IMR-90 (cell line): ENCODE measurements at regions not wholly inside any gene's neighbourhood (a gene's known extent, or its start where the extent isn't known, plus 50 kb on each side); places are given as distances from the start of the nearest gene placed in this dataset.

Experiments used
- ATAC-seq: fragments of 200-7000 bp; cut with Tn5 transposase; 2 replicates; pipeline ENCODE4 v1.9.1; 2020; ENCODE audit warnings: low read depth, mild to moderate bottlenecking, moderate library complexity
- BruUV-seq: library from RNA; stranded (reverse); fragments of 400-500 nt; replicated peaks from 2 replicates; lab custom pipeline; 2021; lab: Mats Ljungman, UMichigan
- CTCF ChIA-PET: fragments of 300-600 bp; formaldehyde crosslinking; extraction: SDS; loops from one replicate; lab custom pipeline; 2021; ENCODE audit warnings: antibody characterized with exemption; lab: Yijun Ruan, JAX
- POLR2A ChIA-PET: fragments of 300-600 bp; sonication (Branson Sonifier 250); formaldehyde crosslinking; loops from one replicate; lab custom pipeline; 2022; ENCODE audit warnings: antibody characterized with exemption; ENCODE audit not compliant: unreplicated experiment; lab: Charles Lee
- DNase-seq: peaks from one replicate; pipeline ENCODE4 v3.0.0; 2013
- H2AFZ ChIP-seq: replicated peaks from 2 replicates; pipeline ENCODE3; 2013; ENCODE audit warnings: low read length, mild to moderate bottlenecking; ENCODE audit not compliant: poor library complexity
- H2AK5ac ChIP-seq: 2 replicates; pipeline ENCODE4 v1.6.1; 2013; ENCODE audit warnings: low read depth, low read length, inconsistent platforms
- H2AK9ac ChIP-seq: replicated peaks from 2 replicates; pipeline ENCODE3; 2013; ENCODE audit warnings: mild to moderate bottlenecking, low read depth, low read length, moderate library complexity; ENCODE audit not compliant: poor library complexity
- H2BK120ac ChIP-seq: 2 replicates; pipeline ENCODE4 v1.6.1; 2013; ENCODE audit warnings: low read depth, low read length, inconsistent platforms
- H2BK15ac ChIP-seq: 3 replicates; pipeline ENCODE4 v1.6.1; 2013; ENCODE audit warnings: low read depth, low read length, inconsistent platforms
- H2BK20ac ChIP-seq: 2 replicates; pipeline ENCODE4 v1.6.1; 2013; ENCODE audit warnings: low read depth, mild to moderate bottlenecking, inconsistent platforms, low read length, moderate library complexity
- H2BK5ac ChIP-seq: 2 replicates; pipeline ENCODE4 v1.6.1; 2013; ENCODE audit warnings: mild to moderate bottlenecking, low read depth, low read length, inconsistent platforms; ENCODE audit not compliant: poor library complexity, severe bottlenecking
- H3K14ac ChIP-seq: replicated peaks from 2 replicates; pipeline ENCODE4 v1.6.1; 2013; ENCODE audit warnings: low read depth, low read length, inconsistent platforms
- H3K18ac ChIP-seq: 2 replicates; pipeline ENCODE4 v1.6.1; 2013; ENCODE audit warnings: low read depth, low read length, control low read depth
- H3K23ac ChIP-seq: 2 replicates; pipeline ENCODE4 v1.6.1; 2013; ENCODE audit warnings: low read depth, low read length, inconsistent platforms
- H3K27ac ChIP-seq: 2 replicates; pipeline ENCODE4 v1.5.1; 2013; ENCODE audit warnings: mild to moderate bottlenecking, control low read depth, low read length; ENCODE audit not compliant: insufficient read depth
- H3K27me3 ChIP-seq: 2 replicates; pipeline ENCODE4 v1.6.1; 2013; ENCODE audit warnings: low read length; ENCODE audit not compliant: control insufficient read depth, insufficient read depth
- H3K36me3 ChIP-seq: 2 replicates; pipeline ENCODE4 v1.6.1; 2013; ENCODE audit warnings: low read length, mixed read lengths; ENCODE audit not compliant: control insufficient read depth, insufficient read depth
- H3K4ac ChIP-seq: 2 replicates; pipeline ENCODE4 v1.6.1; 2013; ENCODE audit warnings: low read depth, low read length, inconsistent platforms
- H3K4me1 ChIP-seq: 2 replicates; pipeline ENCODE4 v1.6.1; 2013; ENCODE audit warnings: low read length, mixed read lengths; ENCODE audit not compliant: control insufficient read depth, insufficient read depth
- H3K4me2 ChIP-seq: 2 replicates; pipeline ENCODE4 v1.6.1; 2013; ENCODE audit warnings: low read depth, mild to moderate bottlenecking, control low read depth, low read length, moderate library complexity
- H3K4me3 ChIP-seq: 2 replicates; pipeline ENCODE4 v1.5.1; 2013; ENCODE audit warnings: low read depth, mild to moderate bottlenecking, control low read depth, low read length, moderate library complexity; ENCODE audit not compliant: insufficient read depth
- H3K56ac ChIP-seq: 2 replicates; pipeline ENCODE4 v1.6.1; 2013; ENCODE audit warnings: low read length, inconsistent platforms; ENCODE audit not compliant: insufficient read depth; ENCODE audit errors: extremely low read depth
- H3K79me1 ChIP-seq, 2 experiments: 2 replicates each; pipeline ENCODE4 v1.6.1; 2013; ENCODE audit warnings: low read length in 2 of 2, inconsistent platforms in 1 of 2, low read depth in 1 of 2
- H3K9ac ChIP-seq: 2 replicates; pipeline ENCODE4 v1.6.1; 2013; ENCODE audit warnings: low read depth, low read length, control low read depth
- H3K9me1 ChIP-seq: 2 replicates; pipeline ENCODE4 v1.6.1; 2013; ENCODE audit warnings: low read length, inconsistent platforms; ENCODE audit not compliant: insufficient read depth
- H3K9me3 ChIP-seq: 2 replicates; pipeline ENCODE4 v1.6.1; 2013; ENCODE audit warnings: low read length; ENCODE audit not compliant: control insufficient read depth, insufficient read depth
- H4K20me1 ChIP-seq: 2 replicates; pipeline ENCODE4 v1.6.1; 2013; ENCODE audit warnings: low read length, inconsistent platforms; ENCODE audit not compliant: insufficient read depth
- H4K5ac ChIP-seq: 2 replicates; pipeline ENCODE4 v1.6.1; 2013; ENCODE audit warnings: mild to moderate bottlenecking, low read depth, low read length, control low read depth
- H4K8ac ChIP-seq, 2 experiments: 2 replicates each; pipeline ENCODE4 v1.6.1; 2013; ENCODE audit warnings: low read depth in 2 of 2, low read length in 2 of 2, control low read depth in 1 of 2, inconsistent platforms in 1 of 2
- H4K91ac ChIP-seq: 2 replicates; pipeline ENCODE4 v1.6.1; 2013; ENCODE audit warnings: low read depth, low read length, inconsistent platforms; ENCODE audit not compliant: insufficient read depth
- MAFK ChIP-seq: IDR thresholded peaks from 2 replicates; pipeline ENCODE4 v1.6.1; 2012; ENCODE audit warnings: low read depth, low read length, improper control_type of control experiment
- SMC3 ChIP-seq: fragments of 150-350 bp; IDR thresholded peaks from 2 replicates; pipeline ENCODE4 v1.6.1; 2016; ENCODE audit warnings: low read depth, mild to moderate bottlenecking, antibody characterized with exemption, low read length, moderate library complexity
- WGBS, 2 experiments: methylation state at CpG; one replicate each; pipeline versions ENCODE4 v1.1.5 to v1.1.7; 2013; ENCODE audit warnings: missing lambda C conversion rate in 2 of 2; ENCODE audit not compliant: insufficient read length in 1 of 2; ENCODE audit errors: extremely low coverage in 2 of 2; 5-methylcytosine and 5-hydroxymethylcytosine counted together
- dilution Hi-C: fragments of 300-500 bp; cut with HindIII; formaldehyde crosslinking; loops from one replicate; pipeline ENCODE4 v1.14.3; 2018; ENCODE audit warnings: low sequenced_read_pairs; ENCODE audit not compliant: unreplicated experiment
- in situ Hi-C: fragments of 300-500 bp; cut with MboI; formaldehyde crosslinking; loops from 3 replicates; pipeline ENCODE4 v1.14.3; 2019; ENCODE audit warnings: low sequenced_read_pairs, inconsistent platforms, mixed read lengths
- intact Hi-C: fragments of 100-400 bp; cut with micrococcal nuclease; formaldehyde crosslinking; loops from 2 replicates; pipeline ENCODE4 v1.10.0; 2022

- Histone ChIP-seq H3K79me1 (no peaks in the 10 kb centered on the region), H2AFZ (no peak overlapping the region), H4K20me1 (no peaks in the 10 kb centered on the region), H2BK15ac (no peak overlapping the region), H2AK9ac (no peak overlapping the region), H3K36me3 (no peaks in the 10 kb centered on the region), H3K4me2 (no peak overlapping the region), H2BK120ac (no peak overlapping the region), H2BK5ac (no peak overlapping the region), H3K23ac (no peak overlapping the region), H3K4me3 (no peak overlapping the region), H2BK20ac (no peak overlapping the region), H3K27ac (no peak overlapping the region), H3K56ac (no peak overlapping the region), H2AK5ac (no peak overlapping the region), H3K27me3 (no peaks in the 10 kb centered on the region), H3K9ac (no peak overlapping the region), H3K4ac (no peak overlapping the region), H3K9me1 (no peaks in the 10 kb centered on the region), H3K4me1 (no peaks in the 10 kb centered on the region), H3K9me3 (peaks cover 4% of the 10 kb centered on the region), H4K8ac (no peak overlapping the region), H3K18ac (no peak overlapping the region), H3K14ac (no peak overlapping the region), H4K5ac (no peak overlapping the region), H4K91ac (no peak overlapping the region)
- dilution Hi-C loops = no loop called here
- intact Hi-C loops = loop anchor here (5.0 kb wide), 1 partner anchor 187 kb away; no protein-coding TSS in a partner anchor
- DNase-seq = no peak
- no peak for ATAC-seq
- no TSS peak for BruUV-seq
- ChIA-PET CTCF (no interaction called here), POLR2A (no interaction called here)
- in situ Hi-C loops = no loop called here
- WGBS, 2 experiments = no CpG with 5 or more reads among the region's 2 CpGs
- TF ChIP-seq MAFK (peak; percentile 92), SMC3 (no peak)
Observed at GRCh38 chr6:114939630-114940029, 596.8 kb upstream of the HS3ST5 start.
